CD4-positive, CD25-positive, alpha-beta regulatory T cell (primary cell): ENCODE measurements at regions not wholly inside any gene's neighbourhood (a gene's known extent, or its start where the extent isn't known, plus 50 kb on each side); places are given as distances from the start of the nearest gene placed in this dataset.

Source experiments
- ATAC-seq, 2 donors: fragments of 150-1000 bp; cut with Tn5 transposase; one replicate each; pipeline ENCODE4 v1.10.0; 2021; ENCODE audit warnings: low read depth in 2 of 2, moderate number of reproducible peaks in 2 of 2, moderate library complexity in 1 of 2
- DNase-seq, 3 donors: peaks; one replicate each; pipeline versions ENCODE4 v3.0.0 to v3.0.0-alpha.2; 2012 to 2022; ENCODE audit warnings: mixed read lengths in 1 of 3
- H3K27ac ChIP-seq: one replicate; pipeline ENCODE4 v1.7.0; 2013; ENCODE audit warnings: mild to moderate bottlenecking, low read length; ENCODE audit not compliant: insufficient read depth, poor library complexity, severe bottlenecking
- H3K27me3 ChIP-seq: one replicate; pipeline ENCODE4 v1.7.0; 2013; ENCODE audit warnings: low read length; ENCODE audit not compliant: control insufficient read depth, insufficient read depth
- H3K36me3 ChIP-seq: one replicate; pipeline ENCODE4 v1.7.0; 2013; ENCODE audit warnings: mild to moderate bottlenecking, low read length, moderate library complexity; ENCODE audit not compliant: control insufficient read depth, insufficient read depth
- H3K4me1 ChIP-seq: 2 replicates; pipeline ENCODE4 v1.7.0; 2013; ENCODE audit warnings: mild to moderate bottlenecking, low read length; ENCODE audit not compliant: insufficient read depth, control insufficient read depth, poor library complexity, severe bottlenecking
- H3K4me3 ChIP-seq: one replicate; pipeline ENCODE4 v1.7.0; 2013; ENCODE audit warnings: low read depth, mild to moderate bottlenecking, low read length, moderate library complexity
- H3K9me3 ChIP-seq, 2 experiments: 1 replicate in 1 of 2; 2 replicates in 1 of 2; pipeline ENCODE4 v1.7.0; 2013; ENCODE audit warnings: low read length in 2 of 2, mild to moderate bottlenecking in 1 of 2, moderate library complexity in 1 of 2; ENCODE audit not compliant: control insufficient read depth in 2 of 2
- H3K27ac Mint-ChIP-seq, 3 donors: one replicate each; pipeline ENCODE4 v1.8.0; 2020 to 2022; ENCODE audit warnings: mild to moderate bottlenecking in 3 of 3, mixed read lengths in 3 of 3, moderate library complexity in 2 of 3
- H3K27me3 Mint-ChIP-seq: one replicate; pipeline ENCODE4 v1.8.0; 2022; ENCODE audit warnings: mild to moderate bottlenecking, mixed read lengths
- H3K36me3 Mint-ChIP-seq: one replicate; pipeline ENCODE4 v1.8.0; 2020; ENCODE audit warnings: mixed read lengths
- H3K4me1 Mint-ChIP-seq, 4 donors: one replicate each; pipeline ENCODE4 v1.8.0; 2020 to 2022; ENCODE audit warnings: mixed read lengths in 4 of 4, mild to moderate bottlenecking in 1 of 4
- H3K4me3 Mint-ChIP-seq, 4 donors: one replicate each; pipeline ENCODE4 v1.8.0; 2020 to 2022; ENCODE audit warnings: mild to moderate bottlenecking in 4 of 4, mixed read lengths in 4 of 4, moderate library complexity in 3 of 4
- H3K9me3 Mint-ChIP-seq, 7 donors: one replicate each; pipeline ENCODE4 v1.8.0; 2020 to 2022; ENCODE audit warnings: mixed read lengths in 7 of 7, mild to moderate bottlenecking in 3 of 7, moderate library complexity in 2 of 7

GRCh38 chr4:111040904-111041303 is 418.0 kb upstream of the PITX2 start:
- Mint-ChIP-seq H3K4me3 (no peak overlapping the region), H3K27ac (no peak overlapping the region), H3K27me3 (no peaks in the 10 kb centered on the region), H3K36me3 (no peaks in the 10 kb centered on the region), H3K4me1 (no peaks in the 10 kb centered on the region), H3K9me3 (peaks cover 0 to 10% (median 3%) of the 10 kb centered on the region in 7 donors)
- Histone ChIP-seq H3K27me3 (no peaks in the 10 kb centered on the region), H3K4me1 (no peaks in the 10 kb centered on the region), H3K9me3 (no peaks in the 10 kb centered on the region), H3K36me3 (no peaks in the 10 kb centered on the region), H3K27ac (no peak overlapping the region), H3K4me3 (no peak overlapping the region)
- ATAC-seq (no peak), DNase-seq (no peak)

- H3K27ac Mint-ChIP-seq: no peak overlapping the region
- Histone ChIP-seq H3K4me1 (no peaks in the 10 kb centered on the region), H3K36me3 (no peaks in the 10 kb centered on the region), H3K4me3 (no peak overlapping the region), H3K27ac (no peak overlapping the region), H3K27me3 (no peaks in the 10 kb centered on the region), H3K9me3 (no peaks in the 10 kb centered on the region)
- H3K36me3 Mint-ChIP-seq: no peaks in the 10 kb centered on the region
- DNase-seq: no peak
- ATAC-seq: no peak
- H3K9me3 Mint-ChIP-seq: peaks cover 0 to 10% (median 3%) of the 10 kb centered on the region in 7 donors
- no peak overlapping the region for H3K4me3 Mint-ChIP-seq
- no peaks in the 10 kb centered on the region for H3K4me1 Mint-ChIP-seq
- H3K27me3 Mint-ChIP-seq: no peaks in the 10 kb centered on the region
These were observed 420.4 kb upstream of the PITX2 start for GRCh38 chr4:111043286-111043685.

GRCh38 chr4:111045992-111046391 is 423.1 kb upstream of the PITX2 start:
- no peak overlapping the region for H3K27ac Mint-ChIP-seq
- peaks cover 0 to 22% (median 8%) of the 10 kb centered on the region in 7 donors for H3K9me3 Mint-ChIP-seq
- Histone ChIP-seq H3K9me3 (no peaks in the 10 kb centered on the region), H3K36me3 (no peaks in the 10 kb centered on the region), H3K27me3 (no peaks in the 10 kb centered on the region), H3K4me3 (no peak overlapping the region), H3K27ac (no peak overlapping the region), H3K4me1 (no peaks in the 10 kb centered on the region)
- H3K27me3 Mint-ChIP-seq: no peaks in the 10 kb centered on the region
- ATAC-seq (no peak), DNase-seq (no peak)
- H3K4me3 Mint-ChIP-seq: no peak overlapping the region
- H3K36me3 Mint-ChIP-seq: no peaks in the 10 kb centered on the region
- no peaks in the 10 kb centered on the region for H3K4me1 Mint-ChIP-seq

GRCh38 chr4:111046811-111047210 is 423.9 kb upstream of the PITX2 start:
- H3K9me3 ChIP-seq: no peaks in the 10 kb centered on the region
- DNase-seq (no peak), ATAC-seq (no peak)
- no peak overlapping the region for H3K4me3 ChIP-seq
- Mint-ChIP-seq H3K36me3 (no peaks in the 10 kb centered on the region), H3K27ac (no peak overlapping the region), H3K27me3 (no peaks in the 10 kb centered on the region), H3K4me1 (no peaks in the 10 kb centered on the region), H3K9me3 (peaks cover 0 to 29% (median 11%) of the 10 kb centered on the region in 7 donors), H3K4me3 (no peak overlapping the region)
- H3K27me3 ChIP-seq: no peaks in the 10 kb centered on the region
- H3K36me3 ChIP-seq: no peaks in the 10 kb centered on the region
- no peak overlapping the region for H3K27ac ChIP-seq
- H3K4me1 ChIP-seq: no peaks in the 10 kb centered on the region

GRCh38 chr4:111048316-111048715 is 425.4 kb upstream of the PITX2 start:
- H3K27ac Mint-ChIP-seq: no peak overlapping the region
- H3K27me3 Mint-ChIP-seq: no peaks in the 10 kb centered on the region
- H3K9me3 Mint-ChIP-seq: peaks cover 0 to 28% (median 10%) of the 10 kb centered on the region in 7 donors
- ATAC-seq: no peak
- no peaks in the 10 kb centered on the region for H3K36me3 Mint-ChIP-seq
- Histone ChIP-seq H3K4me3 (no peak overlapping the region), H3K27me3 (no peaks in the 10 kb centered on the region), H3K9me3 (no peaks in the 10 kb centered on the region), H3K36me3 (no peaks in the 10 kb centered on the region), H3K27ac (no peak overlapping the region), H3K4me1 (no peaks in the 10 kb centered on the region)
- no peak overlapping the region for H3K4me3 Mint-ChIP-seq
- DNase-seq: no peak
- no peaks in the 10 kb centered on the region for H3K4me1 Mint-ChIP-seq

- DNase-seq (no peak), ATAC-seq (no peak)
- no peak overlapping the region for H3K4me3 Mint-ChIP-seq
- Histone ChIP-seq H3K27ac (no peak overlapping the region), H3K36me3 (no peaks in the 10 kb centered on the region), H3K4me1 (no peaks in the 10 kb centered on the region), H3K27me3 (no peaks in the 10 kb centered on the region), H3K4me3 (no peak overlapping the region), H3K9me3 (no peaks in the 10 kb centered on the region)
- H3K27me3 Mint-ChIP-seq: no peaks in the 10 kb centered on the region
- no peak overlapping the region for H3K27ac Mint-ChIP-seq
- H3K9me3 Mint-ChIP-seq: peaks cover 0 to 1% (median 0%) of the 10 kb centered on the region in 7 donors
- no peaks in the 10 kb centered on the region for H3K4me1 Mint-ChIP-seq
- H3K36me3 Mint-ChIP-seq: no peaks in the 10 kb centered on the region
These were observed 441.6 kb upstream of the PITX2 start for GRCh38 chr4:111064342-111064993.

GRCh38 chr4:111066001-111066400 is 443.1 kb upstream of the PITX2 start:
- Histone ChIP-seq H3K27me3 (no peaks in the 10 kb centered on the region), H3K9me3 (no peaks in the 10 kb centered on the region), H3K27ac (no peak overlapping the region), H3K36me3 (no peaks in the 10 kb centered on the region), H3K4me1 (no peaks in the 10 kb centered on the region), H3K4me3 (no peak overlapping the region)
- Mint-ChIP-seq H3K27me3 (no peaks in the 10 kb centered on the region), H3K4me1 (no peaks in the 10 kb centered on the region), H3K9me3 (peaks cover 0 to 1% (median 0%) of the 10 kb centered on the region in 7 donors), H3K36me3 (no peaks in the 10 kb centered on the region), H3K27ac (no peak overlapping the region), H3K4me3 (no peak overlapping the region)
- ATAC-seq (no peak), DNase-seq (no peak)

- H3K27me3 Mint-ChIP-seq: no peaks in the 10 kb centered on the region
- H3K9me3 Mint-ChIP-seq: peaks cover 0 to 2% (median 0%) of the 10 kb centered on the region in 7 donors
- no peaks in the 10 kb centered on the region for H3K36me3 ChIP-seq
- DNase-seq (no peak), ATAC-seq (no peak)
- H3K4me1 ChIP-seq: no peaks in the 10 kb centered on the region
- H3K4me3 ChIP-seq: no peak overlapping the region
- no peaks in the 10 kb centered on the region for H3K4me1 Mint-ChIP-seq
- no peak overlapping the region for H3K4me3 Mint-ChIP-seq
- no peaks in the 10 kb centered on the region for H3K27me3 ChIP-seq
- H3K27ac ChIP-seq: no peak overlapping the region
- H3K9me3 ChIP-seq: no peaks in the 10 kb centered on the region
- no peak overlapping the region for H3K27ac Mint-ChIP-seq
- no peaks in the 10 kb centered on the region for H3K36me3 Mint-ChIP-seq
These were observed 443.6 kb upstream of the PITX2 start for GRCh38 chr4:111066447-111066846.
